COLO668 (cell line): ENCODE measurements at regions not wholly inside any gene's neighbourhood (a gene's known extent, or its start where the extent isn't known, plus 50 kb on each side); places are given as distances from the start of the nearest gene placed in this dataset.
A peak's percentile ranks its signal among the peaks of the same experiment; 100 is the strongest.

ENCODE experiments used
- DNase-seq: peaks from one replicate; lab custom pipeline; 2025; ENCODE audit not compliant: unreplicated experiment; lab: John Stamatoyannopoulos, UW

DNA sequence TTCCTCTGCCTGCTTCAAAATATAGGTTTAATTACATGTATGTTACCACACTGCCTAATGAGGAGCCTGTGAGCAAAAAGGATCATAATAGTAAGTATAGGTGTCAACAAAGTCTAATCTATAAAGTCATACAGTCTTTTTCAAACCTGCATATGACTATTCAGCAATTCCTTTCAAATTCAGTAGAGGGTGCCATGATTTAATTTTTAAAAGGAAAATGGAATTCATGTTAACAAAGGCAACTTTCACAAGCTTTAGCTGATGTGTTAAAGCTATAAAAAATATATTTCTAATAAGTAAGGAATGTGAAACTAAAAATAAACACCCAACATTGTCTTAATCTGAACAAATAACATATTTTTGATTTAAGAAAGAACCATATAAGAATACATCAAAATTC lies 52.1 kb downstream of the MPP7 start:
- DNase-seq, result no peak

DNA sequence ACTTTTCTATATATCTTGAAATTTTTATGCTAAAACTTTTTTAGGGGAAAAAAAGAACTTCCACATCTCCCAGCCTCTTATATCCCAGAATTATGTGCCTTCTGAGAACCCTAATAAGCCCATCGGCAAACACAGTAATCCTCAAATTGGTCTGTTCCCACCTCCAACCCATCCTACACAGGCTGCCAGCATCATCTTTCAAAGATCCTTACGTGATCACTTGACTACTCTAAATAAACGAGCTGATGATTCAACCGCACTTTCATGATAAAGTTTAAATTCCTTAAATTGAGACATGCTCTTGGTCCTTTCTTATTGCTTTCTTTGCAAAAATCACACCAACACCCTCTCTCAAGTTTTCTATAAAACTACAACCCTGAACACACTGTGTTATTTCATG lies 52.5 kb downstream of the MPP7 start:
- DNase-seq, result no peak

DNA sequence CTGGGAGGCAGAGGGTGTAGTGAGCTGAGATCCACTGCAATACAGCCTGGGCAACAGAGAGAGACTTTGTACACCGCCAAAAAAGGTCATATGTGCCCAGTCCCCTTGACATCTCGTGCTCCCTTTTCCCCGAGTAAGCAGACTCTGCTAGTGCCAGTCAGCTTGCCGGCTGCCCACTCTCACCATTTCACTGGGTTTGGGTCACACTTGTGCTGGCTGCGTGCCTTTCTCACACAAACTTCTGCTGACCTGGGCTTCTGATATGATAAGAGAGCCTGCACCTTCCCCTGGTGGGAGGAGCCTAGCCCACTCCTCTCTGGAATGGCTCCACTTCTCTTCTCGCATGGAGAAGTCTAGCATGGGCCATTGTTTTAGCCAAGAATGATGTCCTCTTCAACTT lies 53.4 kb downstream of the MPP7 start:
- DNase-seq, result no peak

DNA sequence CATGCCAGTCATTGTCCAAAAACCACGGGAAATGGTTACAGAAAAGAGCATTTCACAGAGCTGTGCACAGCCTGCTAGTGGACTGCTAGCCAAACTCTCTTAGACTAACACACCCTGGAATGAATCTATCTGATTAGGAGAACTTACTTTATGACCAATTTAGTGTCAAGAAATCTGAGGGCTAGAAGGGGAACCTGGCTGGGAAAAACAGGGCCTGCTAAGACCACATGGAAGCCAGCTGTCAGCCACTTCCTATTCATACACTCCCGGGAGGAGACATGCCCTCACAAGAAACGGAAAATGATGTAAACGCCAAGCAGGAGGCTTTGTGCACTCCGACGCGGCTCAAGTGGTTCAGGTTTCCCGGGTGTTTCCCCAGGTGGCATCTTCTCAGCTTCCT lies 54.8 kb downstream of the MPP7 start:
- DNase-seq, result no peak

DNA sequence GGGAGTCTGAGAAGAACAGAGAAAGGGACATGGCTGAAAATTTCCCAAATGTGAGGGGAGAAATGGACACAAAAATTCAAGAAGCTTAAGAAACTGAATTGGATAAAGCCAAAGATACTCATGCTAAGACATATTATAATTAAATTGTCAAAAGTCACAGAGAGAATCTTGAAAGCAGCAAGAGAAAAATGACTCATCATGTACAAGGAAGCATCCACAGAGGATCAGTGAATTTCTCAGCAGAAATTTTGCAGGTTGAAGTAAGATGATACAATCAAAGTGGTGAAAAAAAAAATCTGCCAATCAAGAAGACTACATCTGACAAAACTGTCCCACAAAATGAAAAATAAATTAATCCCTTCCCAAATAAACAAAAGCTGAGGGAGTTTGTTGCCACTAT lies 56.8 kb downstream of the MPP7 start:
- no peak for DNase-seq

DNA sequence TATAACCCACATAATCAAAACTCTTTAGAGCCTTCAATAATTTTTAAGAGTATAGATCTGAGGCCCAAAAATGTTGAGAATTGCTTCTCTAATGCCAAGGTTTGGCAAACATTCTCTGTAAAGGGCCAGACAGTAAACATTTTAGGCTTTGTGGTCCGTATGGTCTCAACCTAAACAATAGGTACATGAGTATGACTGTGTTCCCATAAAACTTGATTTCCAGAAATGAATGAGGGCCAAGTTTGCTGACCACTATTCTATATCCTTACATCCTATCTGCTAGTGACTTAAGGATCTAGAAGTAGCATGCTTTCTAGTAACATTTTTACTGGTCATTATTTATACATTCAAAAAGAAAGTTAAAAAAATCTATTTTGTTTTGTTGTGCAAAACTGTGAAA lies 58.9 kb downstream of the MPP7 start:
- no peak for DNase-seq

DNA sequence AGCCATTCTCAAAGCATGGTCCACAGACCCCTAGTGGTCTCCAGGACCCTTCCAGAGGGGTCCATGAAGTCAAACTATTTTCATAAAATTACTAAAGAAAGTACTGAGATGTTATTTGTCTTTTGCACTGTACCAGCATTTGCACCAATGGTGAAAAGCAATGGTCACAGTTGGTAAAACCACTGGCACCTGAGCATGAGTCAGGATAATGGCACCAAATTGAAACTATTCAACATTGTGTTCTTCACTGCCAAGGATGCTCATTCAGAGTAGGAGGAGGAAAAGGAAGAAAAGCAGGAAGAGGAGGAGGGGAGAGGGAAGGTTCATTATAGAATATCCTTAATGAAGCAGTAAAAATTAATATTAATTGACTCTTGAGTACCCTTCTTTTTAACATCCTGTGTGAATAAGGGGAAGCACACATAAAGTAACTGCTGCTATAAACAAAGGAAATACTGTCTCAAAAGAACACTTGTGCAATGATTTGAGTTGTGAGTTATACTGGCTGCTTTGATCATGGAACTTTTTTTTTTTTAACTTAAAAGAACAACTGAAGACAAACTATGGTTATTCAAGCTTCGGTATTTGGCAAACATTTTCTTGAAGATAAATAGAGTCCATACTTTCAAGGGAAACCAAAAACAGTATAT lies 60.2 kb downstream of the MPP7 start:
- DNase-seq, result no peak

DNA sequence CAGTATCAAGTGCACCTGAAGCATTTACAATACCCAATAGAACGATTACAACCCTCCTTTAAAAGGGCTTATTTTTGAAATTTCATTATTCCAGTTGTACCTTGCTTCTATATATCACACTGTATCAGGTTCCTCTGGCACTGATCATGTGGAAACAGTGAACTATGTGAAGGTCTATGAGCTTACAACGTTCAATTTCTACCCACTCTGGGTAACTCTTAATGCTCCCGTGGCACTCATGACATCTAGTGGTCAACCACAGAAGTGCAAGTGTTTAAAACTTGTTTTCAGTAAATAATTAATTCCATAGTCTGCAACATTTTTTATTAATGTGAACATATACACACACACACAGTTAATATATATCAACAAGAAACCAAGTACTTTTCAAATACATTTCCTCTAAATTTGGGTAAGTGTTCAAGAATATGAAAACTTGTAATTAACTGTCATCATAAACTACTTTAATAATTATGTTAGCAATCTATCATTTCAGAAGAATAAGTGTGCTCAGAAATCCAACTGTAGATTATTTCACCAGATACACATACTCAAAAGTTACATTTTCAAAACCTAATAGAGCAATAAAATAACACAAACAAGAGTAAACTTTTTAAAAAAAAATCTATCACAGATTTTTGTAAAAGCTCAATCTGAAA lies 61.0 kb downstream of the MPP7 start:
- peak; percentile 30 for DNase-seq

DNA sequence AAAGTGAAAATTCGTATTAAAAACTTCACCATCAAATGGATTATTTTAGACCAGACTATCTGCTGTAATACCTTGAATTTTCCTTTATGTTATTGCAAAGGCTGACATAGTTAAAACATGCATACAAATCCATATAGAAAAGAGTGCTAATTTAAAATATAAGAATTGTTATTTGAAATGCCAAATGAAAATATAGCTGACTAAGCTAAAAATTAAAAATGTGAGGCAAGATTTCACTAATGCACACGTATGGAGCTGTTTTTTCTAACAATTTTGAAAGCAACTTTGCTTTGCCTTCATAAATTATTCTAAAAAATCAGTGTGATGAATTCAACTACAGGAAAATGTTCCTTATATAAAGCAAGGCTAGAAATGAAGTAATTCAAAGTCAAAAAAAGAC lies 62.5 kb downstream of the MPP7 start:
- DNase-seq, result no peak

DNA sequence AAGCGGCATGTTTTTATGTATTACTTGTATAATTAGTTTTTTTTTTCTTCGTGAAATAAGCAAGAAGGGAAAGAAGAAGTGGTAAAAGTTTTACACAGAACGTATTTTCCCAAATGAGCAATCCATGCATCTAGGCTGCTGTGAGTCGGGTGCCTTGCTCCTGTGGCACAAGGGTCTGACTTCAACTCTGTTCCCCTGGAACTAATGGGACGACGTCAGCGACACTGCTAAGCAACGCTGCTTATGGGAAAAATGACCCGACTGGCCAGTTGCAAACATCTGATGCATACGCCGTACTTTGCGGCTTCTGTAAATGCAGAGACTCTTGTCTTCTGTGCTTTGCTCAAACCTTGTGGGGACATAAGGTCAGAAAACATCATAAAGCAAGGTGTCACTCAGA lies 66.3 kb downstream of the MPP7 start:
- no peak for DNase-seq

DNA sequence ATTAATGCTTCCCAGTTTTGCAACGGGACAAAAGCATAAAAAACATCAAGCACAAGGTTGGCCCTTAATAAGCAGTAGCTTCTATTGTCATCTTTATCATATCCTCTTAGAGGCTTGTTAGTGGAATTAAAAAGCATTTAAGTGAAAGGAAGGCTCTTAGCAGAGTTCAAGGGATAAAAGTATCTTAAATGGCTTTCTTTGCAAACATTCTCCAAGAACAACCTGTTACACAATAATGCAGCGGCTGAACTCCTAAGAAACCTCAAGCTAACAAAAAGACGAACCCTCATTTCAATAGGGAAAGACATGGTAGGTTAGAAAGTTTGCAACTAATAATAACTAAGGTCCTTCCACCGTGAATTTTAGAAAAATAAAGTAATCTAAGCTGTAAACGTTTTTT lies 82.1 kb downstream of the MPP7 start:
- no peak for DNase-seq

DNA sequence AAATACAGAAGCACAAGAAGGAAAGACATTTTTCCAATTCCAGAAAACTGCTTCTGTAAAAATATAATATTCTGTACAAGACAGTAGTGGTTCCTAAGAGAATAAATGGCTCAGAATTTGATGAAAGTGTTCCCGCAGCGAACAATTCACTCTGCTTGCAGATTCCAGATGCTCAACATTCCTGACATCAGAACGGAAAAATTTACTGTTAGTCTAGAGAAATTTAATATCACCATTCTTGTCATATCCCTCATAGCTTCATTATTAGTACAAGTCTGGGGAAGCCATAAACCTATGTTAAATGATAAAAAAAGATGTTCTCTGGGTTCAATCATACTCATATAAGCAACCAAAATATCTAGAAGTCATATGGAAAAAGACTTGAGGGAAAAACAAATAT lies 83.6 kb downstream of the MPP7 start:
- no peak for DNase-seq

DNA sequence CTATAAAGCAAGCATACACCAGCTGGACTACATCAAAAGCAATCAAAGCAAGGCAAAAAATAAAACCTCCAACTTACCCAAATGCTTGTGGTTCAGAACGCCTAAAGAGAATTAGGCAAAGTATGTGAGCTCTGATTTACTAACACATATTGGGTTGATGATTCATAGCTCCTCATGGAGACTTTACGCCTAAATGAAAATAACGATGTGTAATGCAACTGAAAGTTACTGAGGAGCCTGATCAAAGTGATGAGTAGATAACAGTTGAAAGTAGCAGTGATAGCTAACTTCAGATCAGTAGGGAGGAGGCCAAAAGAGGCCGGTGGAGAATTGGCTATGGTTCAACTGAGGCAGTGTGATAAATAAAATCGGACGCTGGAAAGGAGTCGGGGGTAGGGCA lies 85.0 kb downstream of the MPP7 start:
- no peak for DNase-seq

DNA sequence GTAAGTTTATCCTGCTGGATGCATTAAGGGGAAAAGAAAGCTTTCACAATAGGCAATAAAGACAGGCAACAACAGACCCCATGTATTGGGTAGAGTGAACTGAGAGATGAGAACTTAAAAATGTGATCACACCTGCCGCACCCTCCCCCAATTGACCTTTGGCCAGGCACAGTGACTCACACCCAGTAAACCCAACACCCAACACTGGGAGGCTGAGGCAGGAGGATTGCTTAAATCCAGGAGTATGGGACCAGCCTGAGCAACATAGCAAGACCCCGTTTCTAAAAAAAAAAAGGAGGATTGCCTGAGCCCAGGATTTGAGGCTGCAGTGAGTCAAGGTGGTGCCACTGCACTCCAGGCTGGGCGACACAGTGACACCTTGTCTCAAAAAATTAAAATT lies 86.9 kb downstream of the MPP7 start:
- DNase-seq, result peak; percentile 43

DNA sequence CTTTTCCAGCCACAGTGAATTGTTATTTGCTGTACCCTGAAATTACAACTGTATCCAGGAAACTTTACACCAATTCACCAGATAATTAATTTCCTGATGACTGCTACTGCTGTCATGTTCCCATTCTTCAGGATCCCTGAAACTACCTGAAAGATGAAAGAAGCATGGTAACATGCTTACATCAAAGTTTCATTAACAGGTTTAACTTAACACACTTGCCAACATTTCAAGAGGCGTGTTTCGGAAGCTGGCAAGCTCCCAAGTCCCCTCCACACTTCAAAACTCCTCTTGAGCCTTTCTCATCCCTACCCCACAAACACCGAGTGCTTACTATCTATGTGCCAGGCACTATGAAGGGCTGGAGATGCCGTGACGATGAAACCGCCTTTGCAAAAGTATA lies 88.6 kb downstream of the MPP7 start:
- no peak for DNase-seq

DNA sequence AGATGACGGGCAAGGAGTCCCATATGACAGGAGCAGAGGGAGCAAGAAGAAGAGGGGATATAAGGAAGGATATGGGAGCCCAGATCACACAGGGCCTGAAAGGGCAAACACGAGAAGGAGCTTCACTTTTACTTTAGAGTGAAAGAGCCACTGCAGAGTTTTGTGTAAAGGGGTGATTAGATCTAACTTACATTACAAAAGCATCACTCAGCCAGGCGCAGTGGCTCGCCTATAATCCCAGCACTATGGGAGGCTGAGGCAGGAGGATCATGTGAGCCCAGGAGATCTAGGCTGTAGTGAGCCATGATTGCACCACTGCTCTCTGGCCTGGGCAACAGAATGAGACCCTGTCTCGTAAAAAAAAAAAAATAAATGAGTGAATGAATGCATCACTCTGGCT lies 91.1 kb downstream of the MPP7 start:
- DNase-seq, result no peak

DNA sequence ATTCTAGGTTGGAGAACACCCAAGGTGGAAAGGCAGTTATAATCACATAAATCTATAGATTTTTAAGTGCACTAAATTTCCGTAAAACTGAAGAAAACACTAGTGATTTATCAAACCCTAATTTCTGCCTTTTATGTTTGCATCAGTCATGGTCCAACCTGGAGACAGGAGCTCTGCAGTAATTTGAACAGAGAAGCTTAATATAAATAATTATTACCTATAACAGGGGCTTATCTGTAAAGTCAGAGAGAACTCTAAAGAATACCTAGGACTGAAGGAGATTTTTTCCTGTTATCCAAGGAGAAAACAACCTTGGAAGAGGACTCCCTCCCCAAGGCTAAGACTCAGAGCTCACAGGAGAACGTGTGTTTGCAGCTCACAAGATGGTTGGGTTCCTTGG lies 95.1 kb downstream of the MPP7 start:
- DNase-seq, result no peak

DNA sequence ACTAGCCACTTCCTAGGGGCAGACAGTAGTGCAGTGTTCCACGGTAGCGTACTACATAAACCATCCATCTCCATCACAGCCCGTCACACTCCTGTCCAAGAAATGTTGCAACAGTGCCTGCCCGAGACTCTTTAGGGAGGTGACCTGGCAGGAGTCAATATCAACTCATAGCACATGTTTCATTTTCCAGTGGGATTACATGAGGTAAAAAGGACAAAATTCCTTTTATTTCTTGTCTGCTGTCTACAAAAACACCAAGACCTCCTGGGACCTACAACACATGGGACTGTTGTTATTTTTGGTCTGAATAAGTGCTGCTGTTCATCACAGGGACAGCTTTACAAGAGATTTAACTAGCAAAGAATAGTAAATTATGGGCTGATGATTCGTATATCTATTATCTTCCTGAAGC lies 99.9 kb downstream of the MPP7 start:
- DNase-seq, result no peak

DNA sequence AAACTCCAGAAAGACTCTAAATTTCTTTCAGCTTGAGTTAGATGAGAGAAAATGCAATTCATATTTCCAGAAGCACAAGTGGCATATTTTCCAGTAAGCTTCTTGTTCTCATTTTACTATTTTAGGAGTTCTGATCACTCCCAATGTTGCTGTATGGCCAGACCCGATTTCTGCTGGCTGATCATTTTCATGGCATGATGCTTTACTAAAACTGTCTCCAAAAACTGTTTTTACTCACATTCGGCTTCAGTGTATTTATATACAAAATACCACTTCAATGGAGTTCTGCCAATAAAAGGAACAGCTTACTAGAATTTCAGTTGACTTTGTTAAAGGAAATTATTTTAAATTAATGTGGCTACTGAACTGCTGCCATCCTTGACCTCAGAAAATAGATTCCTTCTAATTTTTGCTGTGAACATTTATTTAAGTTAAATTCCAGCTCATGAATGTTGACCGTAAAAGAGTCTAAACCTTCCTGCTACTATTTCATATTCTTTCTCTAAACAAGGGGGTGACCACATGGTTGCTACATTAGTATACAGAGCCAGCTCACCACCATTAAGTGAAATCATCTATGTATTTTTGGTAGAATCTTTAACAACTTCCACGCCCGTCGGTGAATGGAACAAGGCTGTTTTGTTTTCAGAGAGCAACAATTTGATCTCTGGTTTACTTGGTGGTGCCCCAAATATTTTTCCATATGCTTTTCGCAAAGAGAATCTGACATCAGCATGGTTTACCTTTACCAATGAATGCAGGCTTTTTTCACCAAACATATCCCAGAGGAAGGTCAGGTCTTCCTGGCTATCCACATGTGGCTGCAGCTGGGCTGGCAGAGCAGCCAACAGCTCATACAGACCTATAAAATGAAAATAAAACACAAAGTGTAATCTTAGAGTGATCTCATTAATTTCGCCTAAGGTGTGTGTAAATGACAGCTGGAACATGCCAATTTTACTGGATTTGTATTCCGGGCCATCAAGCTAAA lies 101.2 kb downstream of the MPP7 start:
- no peak for DNase-seq

DNA sequence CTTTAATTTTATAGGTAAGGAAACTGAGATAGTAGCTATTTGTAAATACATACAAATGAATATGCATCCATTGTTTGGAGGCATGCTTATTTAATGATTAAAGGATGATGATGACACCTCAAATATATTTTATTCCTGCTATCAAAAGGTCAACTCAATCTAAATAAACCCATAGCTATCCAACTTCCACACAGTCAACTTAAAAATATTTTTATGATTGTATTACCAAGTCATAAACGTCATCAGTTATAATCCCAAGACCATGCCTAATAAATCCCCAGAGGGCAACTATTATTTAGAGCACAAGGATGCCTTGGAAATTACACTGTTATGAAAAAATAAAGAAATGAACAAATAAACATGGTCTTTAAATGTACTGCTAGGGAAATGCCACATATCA lies 102.1 kb downstream of the MPP7 start:
- no peak for DNase-seq

DNA sequence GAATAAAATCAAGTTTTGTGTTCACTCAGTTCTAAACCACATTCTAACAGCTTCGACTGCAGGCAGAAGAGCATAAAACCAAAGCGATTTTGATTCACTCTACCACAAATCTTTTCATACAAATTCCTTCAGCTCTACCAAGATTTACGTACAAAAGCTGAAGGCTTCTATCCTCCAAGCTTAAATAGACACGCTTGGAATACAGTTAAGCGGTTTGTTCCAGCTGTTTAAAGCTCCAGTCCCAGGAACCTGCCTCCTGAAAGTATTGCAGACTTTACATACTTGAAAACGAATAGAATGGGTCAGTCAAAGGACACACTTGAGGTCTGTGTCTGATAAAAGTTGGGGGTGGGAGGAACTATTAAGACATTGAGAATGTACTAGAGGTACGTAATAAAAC lies 102.9 kb downstream of the MPP7 start:
- no peak for DNase-seq

DNA sequence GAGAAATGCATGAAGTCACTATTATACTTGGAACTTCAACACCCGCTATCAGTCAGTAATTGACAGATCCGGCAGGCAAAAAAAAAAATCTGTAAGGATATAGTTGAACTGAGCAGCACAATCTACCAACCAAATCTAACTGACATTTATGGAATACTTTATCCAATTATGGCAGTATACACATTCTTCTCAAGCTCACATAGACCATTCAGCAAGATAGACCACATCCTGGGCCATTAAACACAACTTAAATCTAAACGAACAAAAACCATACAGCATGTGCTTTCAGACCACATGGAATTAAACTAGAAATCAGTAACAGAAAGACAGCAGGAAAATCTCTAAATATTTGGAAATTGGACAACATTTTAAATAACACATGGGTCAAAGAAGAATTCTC lies 112.7 kb downstream of the MPP7 start:
- DNase-seq, result no peak
